Mesothelial cell of epicardium (in vitro differentiated cells): ENCODE measurements at regions not wholly inside any gene's neighbourhood (a gene's known extent, or its start where the extent isn't known, plus 50 kb on each side); places are given as distances from the start of the nearest gene placed in this dataset.

ENCODE experiments used
- DNase-seq, 2 experiments: peaks; one replicate each; pipeline ENCODE4 v3.0.0; 2021; ENCODE audit warnings: low spot score in 2 of 2; ENCODE audit not compliant: unreplicated experiment in 2 of 2
- H3K27ac Mint-ChIP-seq: 2 replicates; pipeline ENCODE4 v1.8.0; 2021; ENCODE audit warnings: mixed read lengths
- H3K27me3 Mint-ChIP-seq: 2 replicates; pipeline ENCODE4 v1.8.0; 2021; ENCODE audit warnings: low read depth, mixed read lengths
- H3K36me3 Mint-ChIP-seq: 2 replicates; pipeline ENCODE4 v1.8.0; 2021; ENCODE audit warnings: mixed read lengths
- H3K4me1 Mint-ChIP-seq: 2 replicates; pipeline ENCODE4 v1.8.0; 2021; ENCODE audit warnings: mixed read lengths
- H3K4me3 Mint-ChIP-seq: 2 replicates; pipeline ENCODE4 v1.8.0; 2021; ENCODE audit warnings: mild to moderate bottlenecking, moderate library complexity, mixed read lengths
- H3K9me3 Mint-ChIP-seq: 2 replicates; pipeline ENCODE4 v1.8.0; 2021; ENCODE audit warnings: mixed read lengths
- TF ChIP-seq, protein P1 (sequence below): fragments of 200-600 bp; sonication (generic); IDR thresholded peaks from one replicate; pipeline ENCODE4 v1.5.0; 2021; ENCODE audit warnings: antibody characterized with exemption; ENCODE audit not compliant: unreplicated experiment

DNA sequence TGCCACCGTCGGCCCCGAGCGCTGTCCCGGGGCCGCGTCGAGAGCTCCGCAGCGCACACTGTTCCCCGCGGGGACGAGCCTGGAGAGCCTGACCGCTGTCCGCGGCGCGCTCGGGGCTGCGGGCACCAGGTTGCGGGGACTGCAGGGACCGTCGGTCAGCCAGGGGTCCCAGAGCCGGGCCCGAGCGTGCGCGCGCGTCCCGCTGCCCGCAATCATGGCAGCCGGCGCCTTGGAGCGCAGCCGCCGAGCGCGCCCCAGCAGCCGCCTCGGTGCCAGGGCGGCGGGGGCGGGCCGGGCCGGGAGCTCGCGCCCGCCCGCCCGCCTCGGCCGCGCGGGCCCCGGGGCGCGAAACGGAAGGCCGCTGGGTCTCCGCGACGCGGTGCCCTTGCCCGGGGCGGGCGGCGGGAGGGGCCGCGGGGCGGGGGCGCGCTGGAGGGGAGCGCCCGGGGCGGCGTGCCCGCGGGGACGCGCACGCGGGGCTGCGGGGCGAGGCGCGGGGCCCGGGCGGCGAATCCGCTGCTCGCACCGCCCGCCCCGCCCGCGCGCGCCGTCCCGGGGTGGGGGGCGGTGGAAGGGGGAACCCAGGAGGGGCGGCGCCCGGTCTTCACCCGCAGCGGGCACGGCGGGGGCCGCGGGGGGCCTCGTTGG, 79.4 kb upstream of the PPARA start:
- H3K27ac Mint-ChIP-seq = no peak overlapping the region
- H3K4me1 Mint-ChIP-seq = peaks cover 24% of the 10 kb centered on the region
- TF ChIP-seq, protein P1, sequence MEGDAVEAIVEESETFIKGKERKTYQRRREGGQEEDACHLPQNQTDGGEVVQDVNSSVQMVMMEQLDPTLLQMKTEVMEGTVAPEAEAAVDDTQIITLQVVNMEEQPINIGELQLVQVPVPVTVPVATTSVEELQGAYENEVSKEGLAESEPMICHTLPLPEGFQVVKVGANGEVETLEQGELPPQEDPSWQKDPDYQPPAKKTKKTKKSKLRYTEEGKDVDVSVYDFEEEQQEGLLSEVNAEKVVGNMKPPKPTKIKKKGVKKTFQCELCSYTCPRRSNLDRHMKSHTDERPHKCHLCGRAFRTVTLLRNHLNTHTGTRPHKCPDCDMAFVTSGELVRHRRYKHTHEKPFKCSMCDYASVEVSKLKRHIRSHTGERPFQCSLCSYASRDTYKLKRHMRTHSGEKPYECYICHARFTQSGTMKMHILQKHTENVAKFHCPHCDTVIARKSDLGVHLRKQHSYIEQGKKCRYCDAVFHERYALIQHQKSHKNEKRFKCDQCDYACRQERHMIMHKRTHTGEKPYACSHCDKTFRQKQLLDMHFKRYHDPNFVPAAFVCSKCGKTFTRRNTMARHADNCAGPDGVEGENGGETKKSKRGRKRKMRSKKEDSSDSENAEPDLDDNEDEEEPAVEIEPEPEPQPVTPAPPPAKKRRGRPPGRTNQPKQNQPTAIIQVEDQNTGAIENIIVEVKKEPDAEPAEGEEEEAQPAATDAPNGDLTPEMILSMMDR = no peak
- peaks cover 55% of the 10 kb centered on the region for H3K27me3 Mint-ChIP-seq
- DNase-seq = peak; percentile 40 to 53
- peak overlapping the region; percentile 76 for H3K4me3 Mint-ChIP-seq
- H3K36me3 Mint-ChIP-seq = peaks cover 5% of the 10 kb centered on the region
- no peaks in the 10 kb centered on the region for H3K9me3 Mint-ChIP-seq

DNA sequence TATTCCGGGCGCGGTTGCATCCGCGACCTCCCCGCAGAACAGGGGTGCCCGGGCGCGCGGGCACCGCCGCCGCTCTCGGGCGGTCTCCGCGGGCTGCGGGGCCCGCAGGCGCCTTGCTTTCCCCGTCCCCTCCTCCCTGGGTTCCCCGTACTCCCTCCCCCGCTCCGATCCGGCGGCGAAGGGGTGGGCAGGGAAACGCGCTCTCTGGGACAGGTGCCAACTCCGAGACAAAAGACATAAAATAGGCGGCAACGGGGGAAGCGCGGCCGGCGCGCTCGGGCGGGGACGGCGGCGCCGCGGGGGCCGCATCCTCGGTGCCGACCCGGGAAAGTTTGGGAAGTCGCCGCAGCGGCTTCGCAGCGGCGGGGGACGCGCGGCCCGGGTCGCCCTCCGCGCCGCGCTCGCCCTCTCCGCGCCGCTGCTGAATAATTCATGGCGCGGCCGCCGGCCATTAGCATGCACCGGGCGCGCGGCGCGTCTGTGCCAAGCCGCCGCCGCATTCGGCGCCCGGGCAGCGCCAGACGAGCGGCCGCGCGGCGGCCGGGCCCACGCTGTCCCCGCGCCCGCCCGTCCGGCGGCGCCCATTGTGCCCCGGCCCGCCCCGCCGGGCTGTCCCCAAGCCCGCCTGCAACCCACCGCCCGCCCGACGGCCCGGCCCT, 78.7 kb upstream of the PPARA start:
- Mint-ChIP-seq H3K4me3 (peak overlapping the region; percentile 81), H3K9me3 (no peaks in the 10 kb centered on the region), H3K36me3 (peaks cover 8% of the 10 kb centered on the region), H3K27me3 (peaks cover 49% of the 10 kb centered on the region), H3K4me1 (peaks cover 30% of the 10 kb centered on the region), H3K27ac (peak overlapping the region; percentile 89)
- TF ChIP-seq, protein P1 = no peak
- peak; percentile 70 to 82 for DNase-seq

GRCh38 chr22:46072110-46072881, 78.0 kb upstream of the PPARA start:
- Mint-ChIP-seq H3K9me3 (no peaks in the 10 kb centered on the region), H3K4me3 (peak overlapping the region; percentile 81), H3K27me3 (peaks cover 41% of the 10 kb centered on the region), H3K36me3 (peaks cover 8% of the 10 kb centered on the region), H3K27ac (peak overlapping the region; percentile 82), H3K4me1 (peaks cover 35% of the 10 kb centered on the region)
- TF ChIP-seq, protein P1 = no peak
- peak in 1 of 2 experiments; percentile 68 for DNase-seq

- peaks cover 34% of the 10 kb centered on the region for H3K27me3 Mint-ChIP-seq
- TF ChIP-seq, protein P1 = no peak
- peak overlapping the region; percentile 81 for H3K4me3 Mint-ChIP-seq
- no peaks in the 10 kb centered on the region for H3K9me3 Mint-ChIP-seq
- peaks cover 8% of the 10 kb centered on the region for H3K36me3 Mint-ChIP-seq
- DNase-seq = no peak
- peaks cover 35% of the 10 kb centered on the region for H3K4me1 Mint-ChIP-seq
- H3K27ac Mint-ChIP-seq = no peak overlapping the region
Measured at GRCh38 chr22:46072981-46073682, 77.2 kb upstream of the PPARA start.

- no peak overlapping the region for H3K27ac Mint-ChIP-seq
- TF ChIP-seq, protein P1 = no peak
- H3K4me1 Mint-ChIP-seq = peaks cover 35% of the 10 kb centered on the region
- DNase-seq = peak in 1 of 2 experiments; percentile 10
- no peaks in the 10 kb centered on the region for H3K9me3 Mint-ChIP-seq
- peaks cover 29% of the 10 kb centered on the region for H3K27me3 Mint-ChIP-seq
- H3K4me3 Mint-ChIP-seq = peak overlapping the region; percentile 81
- peaks cover 8% of the 10 kb centered on the region for H3K36me3 Mint-ChIP-seq
Measured at GRCh38 chr22:46073683-46074504, 76.4 kb upstream of the PPARA start.
